H1 (cell line): ENCODE measurements at regions not wholly inside any gene's neighbourhood (a gene's known extent, or its start where the extent isn't known, plus 50 kb on each side); places are given as distances from the start of the nearest gene placed in this dataset.

Experiments
- CTCF ChIA-PET: fragments of 300-600 bp; sonication (Branson Sonifier 250); formaldehyde crosslinking; loops from one replicate; lab custom pipeline; 2021; ENCODE audit not compliant: partially characterized antibody; lab: Charles Lee
- POLR2A ChIA-PET: fragments of 300-600 bp; sonication (Branson Sonifier 250); formaldehyde crosslinking; loops from one replicate; lab custom pipeline; 2021; ENCODE audit warnings: inconsistent platforms; ENCODE audit not compliant: partially characterized antibody; lab: Charles Lee
- DNase-seq, 2 experiments: peaks; one replicate each; pipeline versions ENCODE4 v3.0.0 to v3.0.0-alpha.2; 2010 to 2022; ENCODE audit warnings: low spot score in 2 of 2, low read depth in 1 of 2, mixed read lengths in 1 of 2
- FAIRE-seq: peaks from 2 replicates; lab custom pipeline; 2011; peaks lifted over from hg19 to GRCh38; lab: Jason Lieb, UNC
- H2AFZ ChIP-seq: 2 replicates; pipeline ENCODE4 v1.8.1; 2012; ENCODE audit warnings: low read length, inconsistent platforms
- H2AK5ac ChIP-seq: 2 replicates; pipeline ENCODE4 v1.6.1; 2013; ENCODE audit warnings: low read depth, low read length
- H2BK120ac ChIP-seq: replicated peaks from 2 replicates; pipeline ENCODE3; 2013; ENCODE audit warnings: low read depth, low read length, inconsistent platforms
- H2BK12ac ChIP-seq: 2 replicates; pipeline ENCODE4 v1.6.1; 2013; ENCODE audit warnings: low read depth, low read length
- H2BK15ac ChIP-seq: 2 replicates; pipeline ENCODE4 v1.6.1; 2013; ENCODE audit warnings: low read length
- H2BK20ac ChIP-seq: 2 replicates; pipeline ENCODE4 v1.6.1; 2013; ENCODE audit warnings: low read length
- H2BK5ac ChIP-seq: 2 replicates; pipeline ENCODE4 v1.6.1; 2013; ENCODE audit warnings: low read depth, low read length
- H3K14ac ChIP-seq: 2 replicates; pipeline ENCODE4 v1.6.1; 2013; ENCODE audit warnings: inconsistent platforms; ENCODE audit not compliant: insufficient read length
- H3K18ac ChIP-seq: 2 replicates; pipeline ENCODE4 v1.6.1; 2013; ENCODE audit warnings: low read length; ENCODE audit errors: extremely low read depth
- H3K23ac ChIP-seq: 2 replicates; pipeline ENCODE4 v1.6.1; 2013; ENCODE audit warnings: inconsistent platforms; ENCODE audit not compliant: insufficient read length
- H3K23me2 ChIP-seq: 2 replicates; pipeline ENCODE4 v1.6.1; 2013; ENCODE audit warnings: low read depth, low read length
- H3K27ac ChIP-seq: 2 replicates; pipeline ENCODE4 v1.6.1; 2011; ENCODE audit warnings: low read depth, low read length, inconsistent platforms
- H3K27me3 ChIP-seq, 4 experiments: replicated peaks in 1 of 4; 1 replicate in 1 of 4; 2 replicates in 3 of 4; pipeline versions ENCODE4 v1.6.1 to v1.8.1; 2011 to 2013; ENCODE audit warnings: low read length in 3 of 4, mild to moderate bottlenecking in 3 of 4, inconsistent platforms in 2 of 4, mixed read lengths in 2 of 4, moderate library complexity in 1 of 4; ENCODE audit not compliant: control insufficient read depth in 3 of 4, insufficient read depth in 3 of 4; ENCODE audit errors: extremely low read depth in 1 of 4
- H3K36me3 ChIP-seq, 4 experiments: 2 replicates each; pipeline versions ENCODE4 v1.6.1 to v1.8.1; 2011 to 2013; ENCODE audit warnings: mild to moderate bottlenecking in 4 of 4, low read length in 3 of 4, moderate library complexity in 2 of 4, control low read depth in 1 of 4, inconsistent platforms in 1 of 4; ENCODE audit not compliant: insufficient read depth in 4 of 4, control insufficient read depth in 2 of 4
- H3K4ac ChIP-seq: replicated peaks from 2 replicates; pipeline ENCODE3; 2013; ENCODE audit warnings: low read length, low read depth, mixed read lengths, inconsistent platforms; ENCODE audit not compliant: insufficient read length
- H3K4me1 ChIP-seq, 4 experiments: replicated peaks in 1 of 4; 1 replicate in 1 of 4; 2 replicates in 3 of 4; pipeline versions ENCODE4 v1.6.1 to v1.8.1; 2011 to 2013; ENCODE audit warnings: low read length in 3 of 4, inconsistent platforms in 2 of 4, mixed read lengths in 1 of 4; ENCODE audit not compliant: insufficient read depth in 4 of 4, control insufficient read depth in 3 of 4
- H3K4me2 ChIP-seq, 2 experiments: 2 replicates each; pipeline versions ENCODE4 v1.6.1 to v1.8.1; 2011 to 2013; ENCODE audit warnings: low read depth in 2 of 2, low read length in 2 of 2, control low read depth in 1 of 2, inconsistent platforms in 1 of 2, mild to moderate bottlenecking in 1 of 2; ENCODE audit not compliant: insufficient read depth in 1 of 2
- H3K4me3 ChIP-seq, 4 experiments: fragments of 200-600, 300-600 bp in 1 of 4; sonication (generic), shearing (Covaris generic), sonication (Bioruptor Twin) in 1 of 4; 2 replicates each; pipeline versions ENCODE4 v1.5.1 to v1.8.1; 2011 to 2016; ENCODE audit warnings: low read length in 4 of 4, low read depth in 3 of 4, control low read depth in 2 of 4, inconsistent platforms in 2 of 4, mild to moderate bottlenecking in 2 of 4, mixed read lengths in 1 of 4, moderate library complexity in 1 of 4; ENCODE audit not compliant: insufficient read depth in 2 of 4; ENCODE audit errors: extremely low read depth in 1 of 4
- H3K56ac ChIP-seq: replicated peaks from 2 replicates; pipeline ENCODE3; 2013; ENCODE audit warnings: low read depth, mild to moderate bottlenecking, mixed read lengths, low read length, inconsistent platforms; ENCODE audit not compliant: insufficient read length
- H3K79me1 ChIP-seq: 2 replicates; pipeline ENCODE4 v1.6.1; 2013; ENCODE audit warnings: low read depth, low read length, control low read depth
- H3K79me2 ChIP-seq, 2 experiments: 2 replicates each; pipeline versions ENCODE4 v1.6.1 to v1.8.1; 2012 to 2013; ENCODE audit warnings: low read length in 2 of 2, mild to moderate bottlenecking in 2 of 2, inconsistent platforms in 1 of 2; ENCODE audit not compliant: insufficient read depth in 2 of 2, control insufficient read depth in 1 of 2
- H3K9ac ChIP-seq, 4 experiments: replicated peaks in 1 of 4; 1 replicate in 1 of 4; 2 replicates in 3 of 4; pipeline versions ENCODE4 v1.6.1 to v1.8.1; 2011 to 2013; ENCODE audit warnings: low read depth in 3 of 4, low read length in 3 of 4, control low read depth in 2 of 4, mild to moderate bottlenecking in 2 of 4, moderate library complexity in 2 of 4, inconsistent platforms in 1 of 4; ENCODE audit errors: extremely low read depth in 1 of 4
- H3K9me3 ChIP-seq, 2 experiments: 2 replicates each; pipeline versions ENCODE4 v1.6.1 to v1.8.1; 2012 to 2013; ENCODE audit warnings: mild to moderate bottlenecking in 2 of 2, moderate library complexity in 2 of 2, control low read depth in 1 of 2, inconsistent platforms in 1 of 2, low read depth in 1 of 2, low read length in 1 of 2, mixed read lengths in 1 of 2; ENCODE audit not compliant: insufficient read depth in 2 of 2
- H4K20me1 ChIP-seq, 2 experiments: replicated peaks in 1 of 2; 2 replicates each; pipeline versions ENCODE3 to v1.8.1; 2011 to 2013; ENCODE audit warnings: inconsistent platforms in 2 of 2, low read length in 2 of 2, mild to moderate bottlenecking in 1 of 2; ENCODE audit not compliant: insufficient read depth in 2 of 2, control insufficient read depth in 1 of 2
- H4K5ac ChIP-seq: 2 replicates; pipeline ENCODE4 v1.6.1; 2013; ENCODE audit warnings: low read length, low read depth, mixed read lengths, inconsistent platforms; ENCODE audit not compliant: insufficient read length
- H4K8ac ChIP-seq: 2 replicates; pipeline ENCODE4 v1.8.0; 2013; ENCODE audit warnings: mild to moderate bottlenecking, moderate library complexity, low read length, inconsistent platforms; ENCODE audit not compliant: insufficient read depth; ENCODE audit errors: extremely low read depth
- H4K91ac ChIP-seq: replicated peaks from 2 replicates; pipeline ENCODE3; 2013; ENCODE audit warnings: low read length, mixed read lengths, inconsistent platforms; ENCODE audit not compliant: insufficient read length
- CBX5 ChIP-seq: fragments of 300-800, 300-1000 bp; sonication (generic); IDR thresholded peaks from 2 replicates; pipeline ENCODE4 v1.7.1; 2016; ENCODE audit warnings: antibody characterized with exemption, low read length, low read depth
- POU5F1 ChIP-seq: IDR thresholded peaks from 2 replicates; pipeline ENCODE4 v1.6.1; 2011; ENCODE audit warnings: low read depth, mild to moderate bottlenecking, low read length, moderate library complexity

GRCh38 chr5:34416501-34417008, 239.6 kb upstream of the RAI14 start:
- no peak overlapping the region for H2BK5ac ChIP-seq
- H3K9me3 ChIP-seq: peaks cover 20 to 24% of the 10 kb centered on the region in 2 experiments
- peaks cover 0 to 9% (median 3%) of the 10 kb centered on the region in 4 experiments; a peak in 3 of 8 replicates for H3K36me3 ChIP-seq
- H4K8ac ChIP-seq: no peak overlapping the region
- H4K20me1 ChIP-seq: no peaks in the 10 kb centered on the region
- H3K79me1 ChIP-seq: no peaks in the 10 kb centered on the region
- no peak overlapping the region for H3K9ac ChIP-seq
- no peak overlapping the region; a peak in 1 of 4 replicates for H3K4me2 ChIP-seq
- H4K91ac ChIP-seq: no peak overlapping the region
- no peak overlapping the region for H3K23ac ChIP-seq
- peak overlapping the region in 1 of 4 experiments; percentile 24; a peak in 1 of 8 replicates for H3K4me3 ChIP-seq
- H3K23me2 ChIP-seq: no peaks in the 10 kb centered on the region
- no peaks in the 10 kb centered on the region for H3K79me2 ChIP-seq
- FAIRE-seq (peak; percentile 45), DNase-seq (no peak)
- no peak overlapping the region for H2BK12ac ChIP-seq
- POLR2A ChIA-PET: no interaction called here
- peaks cover 0 to 22% (median 14%) of the 10 kb centered on the region in 4 experiments for H3K4me1 ChIP-seq
- no peak overlapping the region for H3K14ac ChIP-seq
- H3K56ac ChIP-seq: no peak overlapping the region
- H2AK5ac ChIP-seq: no peak overlapping the region
- H3K27me3 ChIP-seq: no peaks in the 10 kb centered on the region
- H3K27ac ChIP-seq: no peak overlapping the region
- no peak overlapping the region for H2BK120ac ChIP-seq
- CTCF ChIA-PET: no interaction called here
- no peak overlapping the region for H2BK20ac ChIP-seq
- H2AFZ ChIP-seq: no peak overlapping the region
- H4K5ac ChIP-seq: peak overlapping the region; percentile 82
- no peak overlapping the region for H3K4ac ChIP-seq
- H2BK15ac ChIP-seq: no peak overlapping the region
- no peak overlapping the region; the same call in 1 of the 2 replicates for H3K18ac ChIP-seq
- no peak for TF ChIP-seq CBX5
- TF ChIP-seq POU5F1: peak; percentile 27; the same call in 1 of the 2 replicates
